ENCODE measurements at regions not wholly inside any gene's neighbourhood (a gene's known extent, or its start where the extent isn't known, plus 50 kb on each side); places are given as distances from the start of the nearest gene placed in this dataset.

- TF ChIP-seq, protein P1, sequence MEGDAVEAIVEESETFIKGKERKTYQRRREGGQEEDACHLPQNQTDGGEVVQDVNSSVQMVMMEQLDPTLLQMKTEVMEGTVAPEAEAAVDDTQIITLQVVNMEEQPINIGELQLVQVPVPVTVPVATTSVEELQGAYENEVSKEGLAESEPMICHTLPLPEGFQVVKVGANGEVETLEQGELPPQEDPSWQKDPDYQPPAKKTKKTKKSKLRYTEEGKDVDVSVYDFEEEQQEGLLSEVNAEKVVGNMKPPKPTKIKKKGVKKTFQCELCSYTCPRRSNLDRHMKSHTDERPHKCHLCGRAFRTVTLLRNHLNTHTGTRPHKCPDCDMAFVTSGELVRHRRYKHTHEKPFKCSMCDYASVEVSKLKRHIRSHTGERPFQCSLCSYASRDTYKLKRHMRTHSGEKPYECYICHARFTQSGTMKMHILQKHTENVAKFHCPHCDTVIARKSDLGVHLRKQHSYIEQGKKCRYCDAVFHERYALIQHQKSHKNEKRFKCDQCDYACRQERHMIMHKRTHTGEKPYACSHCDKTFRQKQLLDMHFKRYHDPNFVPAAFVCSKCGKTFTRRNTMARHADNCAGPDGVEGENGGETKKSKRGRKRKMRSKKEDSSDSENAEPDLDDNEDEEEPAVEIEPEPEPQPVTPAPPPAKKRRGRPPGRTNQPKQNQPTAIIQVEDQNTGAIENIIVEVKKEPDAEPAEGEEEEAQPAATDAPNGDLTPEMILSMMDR (IDR thresholded peaks at IDR 0.05), result no peak
- TF ChIP-seq POLR2A (IDR thresholded peaks at IDR 0.05), result no peak
These were observed 1865.3 kb upstream of the CDH9 start for GRCh38 chr5:28903643-28904042.

Measured in Peyer's patch (tissue), 4 donors.